Jurkat, Clone E6-1 (cell line): ENCODE measurements at regions not wholly inside any gene's neighbourhood (a gene's known extent, or its start where the extent isn't known, plus 50 kb on each side); places are given as distances from the start of the nearest gene placed in this dataset.
"Not testable (repeated sequence)": the region's sequence is repeated elsewhere in the genome, so short reads cannot be mapped to it uniquely, and the experiment has no call there.

Source experiments
- DNase-seq: peaks from one replicate; pipeline ENCODE4 v3.0.0-alpha.2; 2011; ENCODE audit warnings: low read depth, low spot score
- H3K4me3 ChIP-seq: 2 replicates; pipeline ENCODE4 v1.5.1; 2011; ENCODE audit warnings: mild to moderate bottlenecking, low read length, control low read depth, moderate library complexity

- no peak for DNase-seq
- no peak overlapping the region for H3K4me3 ChIP-seq
Measured at GRCh38 chr6:121879149-121879548, 443.7 kb downstream of the GJA1 start.

GRCh38 chr6:121880831-121881230 is 445.4 kb downstream of the GJA1 start:
- no peak overlapping the region for H3K4me3 ChIP-seq
- DNase-seq, result no peak

- H3K4me3 ChIP-seq, result no peak overlapping the region
- no peak for DNase-seq
Measured at GRCh38 chr6:121881974-121882667, 446.7 kb downstream of the GJA1 start.

GRCh38 chr6:121884091-121884490 is 448.6 kb downstream of the GJA1 start:
- DNase-seq, result no peak

GRCh38 chr6:121884620-121885019 is 449.2 kb downstream of the GJA1 start:
- no peak for DNase-seq
- no peak overlapping the region for H3K4me3 ChIP-seq

More at GRCh38 chr6:121884091-121884490, 448.6 kb downstream of the GJA1 start:
- H3K4me3 ChIP-seq, result no peak overlapping the region

- no peak overlapping the region for H3K4me3 ChIP-seq
- no peak for DNase-seq
Measured at GRCh38 chr6:121885399-121886152, 450.1 kb downstream of the GJA1 start.

- H3K4me3 ChIP-seq, result no peak overlapping the region
- DNase-seq, result no peak
Measured at GRCh38 chr6:121886223-121886830, 450.9 kb downstream of the GJA1 start.

- no peak for DNase-seq
Measured at GRCh38 chr6:121887724-121888123, 452.3 kb downstream of the GJA1 start.

GRCh38 chr6:121890307-121890910 is 455.0 kb downstream of the GJA1 start:
- no peak overlapping the region for H3K4me3 ChIP-seq
- no peak for DNase-seq

More at GRCh38 chr6:121887724-121888123, 452.3 kb downstream of the GJA1 start:
- H3K4me3 ChIP-seq, result no peak overlapping the region

- H3K4me3 ChIP-seq, DNase-seq: not testable (repeated sequence)
Measured at GRCh38 chr6:121895731-121896130, 460.3 kb downstream of the GJA1 start.

- no peak for DNase-seq
- no peak overlapping the region for H3K4me3 ChIP-seq
Measured at GRCh38 chr6:121896363-121896762, 460.9 kb downstream of the GJA1 start.

GRCh38 chr6:121896771-121897170 is 461.3 kb downstream of the GJA1 start:
- H3K4me3 ChIP-seq, result no peak overlapping the region
- no peak for DNase-seq

- DNase-seq, result no peak
Measured at GRCh38 chr6:121897337-121897760, 461.9 kb downstream of the GJA1 start.

GRCh38 chr6:121901432-121901831 is 466.0 kb downstream of the GJA1 start:
- no peak overlapping the region for H3K4me3 ChIP-seq
- no peak for DNase-seq

More at GRCh38 chr6:121897337-121897760, 461.9 kb downstream of the GJA1 start:
- no peak overlapping the region for H3K4me3 ChIP-seq

- H3K4me3 ChIP-seq, result no peak overlapping the region
- DNase-seq, result no peak
Measured at GRCh38 chr6:121904559-121904958, 469.1 kb downstream of the GJA1 start.

GRCh38 chr6:121912905-121913304 is 477.5 kb downstream of the GJA1 start:
- H3K4me3 ChIP-seq, result no peak overlapping the region
- DNase-seq, result no peak

GRCh38 chr6:121917263-121917829 is 481.9 kb downstream of the GJA1 start:
- no peak overlapping the region for H3K4me3 ChIP-seq
- no peak for DNase-seq

GRCh38 chr6:121917834-121918559 is 481.5 kb upstream of the HSF2 start:
- no peak for DNase-seq
- H3K4me3 ChIP-seq, result no peak overlapping the region

GRCh38 chr6:121920616-121921015 is 478.8 kb upstream of the HSF2 start:
- DNase-seq, result no peak
- no peak overlapping the region for H3K4me3 ChIP-seq
